Left lung (tissue), 4 donors: ENCODE measurements at regions not wholly inside any gene's neighbourhood (a gene's known extent, or its start where the extent isn't known, plus 50 kb on each side); places are given as distances from the start of the nearest gene placed in this dataset.

Experiments used
- ATAC-seq: fragments of 200-7000 bp; cut with Tn5 transposase; one replicate; pipeline ENCODE4 v1.9.1; 2020; ENCODE audit warnings: moderate library complexity
- DNase-seq, 4 donors: peaks; one replicate each; pipeline ENCODE4 v3.0.0-alpha.2; 2013 to 2020
- H3K27ac ChIP-seq, 2 donors: fragments of 200-600 bp; sonication (generic) in 1 of 2; one replicate each; pipeline versions ENCODE4 v1.5.0 to v1.8.0; 2020 to 2021
- H3K27me3 ChIP-seq, 2 donors: fragments of 200-600 bp; sonication (generic) in 1 of 2; one replicate each; pipeline versions ENCODE4 v1.5.0 to v1.8.0; 2020 to 2021
- H3K36me3 ChIP-seq, 2 donors: fragments of 200-600 bp; sonication (generic) in 1 of 2; one replicate each; pipeline versions ENCODE4 v1.5.0 to v1.8.0; 2020 to 2021
- H3K4me1 ChIP-seq, 2 donors: fragments of 200-600 bp; one replicate each; pipeline ENCODE4 v1.8.0; 2021
- H3K4me3 ChIP-seq, 2 donors: fragments of 200-600 bp; sonication (generic) in 1 of 2; one replicate each; pipeline versions ENCODE4 v1.5.0 to v1.8.0; 2020 to 2021; ENCODE audit warnings: mild to moderate bottlenecking in 1 of 2
- H3K9me3 ChIP-seq, 2 donors: fragments of 200-600 bp; sonication (generic) in 1 of 2; one replicate each; pipeline versions ENCODE4 v1.5.0 to v1.8.0; 2020 to 2021
- intact Hi-C, 2 donors: fragments of 100-400 bp; cut with DNase I; formaldehyde crosslinking; loops; one replicate each; pipeline versions ENCODE4 v1.11.2 to v1.14.2; 2022
- TF ChIP-seq, protein P1 (sequence below), 2 donors: fragments of 200-600 bp; sonication (generic) in 1 of 2; IDR thresholded peaks; one replicate each; pipeline versions ENCODE4 v1.5.0 to v1.8.0; 2021; ENCODE audit warnings: antibody characterized with exemption in 2 of 2
- donor health status: DM: no; HTN: yes; CAD: no.
- donor health status: DM: no; HTN: no; CAD: no.

DNA sequence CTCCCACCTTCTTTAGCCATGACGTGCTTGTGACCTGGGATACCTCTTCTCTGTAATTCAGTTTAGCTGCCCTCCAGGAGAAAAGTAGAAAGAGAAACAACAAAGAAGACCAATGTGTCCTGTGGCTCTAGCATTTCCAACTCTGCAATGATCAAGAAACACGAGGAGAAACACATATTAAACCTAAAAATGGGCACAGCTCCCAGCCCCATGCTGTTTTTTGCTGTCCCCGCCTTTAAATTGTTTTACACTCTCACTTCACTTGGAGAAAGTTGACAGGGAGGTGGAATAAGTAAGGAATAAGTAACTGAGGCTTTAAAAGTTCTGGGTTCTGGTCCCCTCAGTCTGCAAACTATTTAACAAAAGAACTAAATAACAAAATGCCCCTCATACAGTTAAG, 390.6 kb downstream of the TNS1 start:
- no peaks in the 10 kb centered on the region for H3K36me3 ChIP-seq
- TF ChIP-seq, protein P1, sequence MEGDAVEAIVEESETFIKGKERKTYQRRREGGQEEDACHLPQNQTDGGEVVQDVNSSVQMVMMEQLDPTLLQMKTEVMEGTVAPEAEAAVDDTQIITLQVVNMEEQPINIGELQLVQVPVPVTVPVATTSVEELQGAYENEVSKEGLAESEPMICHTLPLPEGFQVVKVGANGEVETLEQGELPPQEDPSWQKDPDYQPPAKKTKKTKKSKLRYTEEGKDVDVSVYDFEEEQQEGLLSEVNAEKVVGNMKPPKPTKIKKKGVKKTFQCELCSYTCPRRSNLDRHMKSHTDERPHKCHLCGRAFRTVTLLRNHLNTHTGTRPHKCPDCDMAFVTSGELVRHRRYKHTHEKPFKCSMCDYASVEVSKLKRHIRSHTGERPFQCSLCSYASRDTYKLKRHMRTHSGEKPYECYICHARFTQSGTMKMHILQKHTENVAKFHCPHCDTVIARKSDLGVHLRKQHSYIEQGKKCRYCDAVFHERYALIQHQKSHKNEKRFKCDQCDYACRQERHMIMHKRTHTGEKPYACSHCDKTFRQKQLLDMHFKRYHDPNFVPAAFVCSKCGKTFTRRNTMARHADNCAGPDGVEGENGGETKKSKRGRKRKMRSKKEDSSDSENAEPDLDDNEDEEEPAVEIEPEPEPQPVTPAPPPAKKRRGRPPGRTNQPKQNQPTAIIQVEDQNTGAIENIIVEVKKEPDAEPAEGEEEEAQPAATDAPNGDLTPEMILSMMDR (IDR thresholded peaks at IDR 0.05) = no peak
- H3K9me3 ChIP-seq = no peaks in the 10 kb centered on the region
- no peak overlapping the region for H3K4me3 ChIP-seq
- H3K4me1 ChIP-seq = no peaks in the 10 kb centered on the region
- DNase-seq = no peak
- H3K27ac ChIP-seq = no peak overlapping the region
- no peaks in the 10 kb centered on the region for H3K27me3 ChIP-seq
- intact Hi-C loops = no loop called here
- ATAC-seq = no peak

DNA sequence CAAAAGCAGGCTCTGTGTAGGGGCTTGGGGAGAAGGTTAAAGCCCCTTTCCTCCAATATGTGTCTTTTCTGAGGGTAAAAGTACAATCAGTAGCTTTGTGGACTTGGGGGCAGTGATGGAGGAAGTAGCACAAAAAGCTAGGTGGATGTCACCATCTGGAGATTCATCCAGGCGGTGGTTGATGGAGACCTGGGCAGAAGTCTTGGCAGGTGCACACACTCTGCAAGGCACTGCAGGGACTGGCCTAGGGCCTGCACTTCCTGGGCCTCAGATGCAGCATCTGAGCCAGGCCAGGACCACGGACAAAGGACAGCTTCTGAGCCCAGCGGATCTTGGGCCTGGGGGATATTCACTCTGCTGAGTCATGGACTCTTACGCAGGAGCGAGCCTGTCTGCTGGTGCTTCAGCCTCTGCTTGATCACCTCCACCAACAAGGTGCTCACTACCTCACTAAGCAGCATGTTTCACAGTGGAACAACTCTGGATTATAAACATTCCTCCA, 391.1 kb downstream of the TNS1 start:
- intact Hi-C loops = no loop called here
- Histone ChIP-seq H3K27me3 (no peaks in the 10 kb centered on the region), H3K27ac (no peak overlapping the region), H3K36me3 (no peaks in the 10 kb centered on the region), H3K4me3 (no peak overlapping the region), H3K9me3 (no peaks in the 10 kb centered on the region), H3K4me1 (no peaks in the 10 kb centered on the region)
- TF ChIP-seq, protein P1 (IDR thresholded peaks at IDR 0.05) = no peak
- DNase-seq (no peak), ATAC-seq (no peak)

DNA sequence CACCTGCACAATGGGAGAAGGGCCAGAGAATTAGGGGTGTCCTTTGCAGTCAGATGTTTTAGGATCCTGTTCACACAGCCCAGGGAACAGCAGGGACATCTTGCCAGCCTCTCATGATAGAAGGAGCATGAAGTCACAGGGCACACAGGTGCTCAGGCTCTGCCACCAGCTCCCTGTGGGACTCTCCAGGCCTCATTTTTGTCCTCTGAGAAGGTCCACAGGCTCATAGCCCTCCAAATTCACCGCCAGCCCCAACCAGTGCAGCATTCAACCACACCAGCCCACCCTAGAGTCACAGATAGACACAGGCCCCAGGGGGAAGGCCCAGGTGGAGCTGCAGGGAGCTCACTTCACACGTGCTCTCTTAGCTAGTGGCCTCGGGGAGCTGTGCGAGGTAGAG, 391.7 kb downstream of the TNS1 start:
- TF ChIP-seq, protein P1 (IDR thresholded peaks at IDR 0.05) = no peak
- ATAC-seq = no peak
- Histone ChIP-seq H3K27me3 (no peaks in the 10 kb centered on the region), H3K36me3 (no peaks in the 10 kb centered on the region), H3K4me1 (no peaks in the 10 kb centered on the region), H3K9me3 (no peaks in the 10 kb centered on the region), H3K4me3 (no peak overlapping the region), H3K27ac (no peak overlapping the region)
- intact Hi-C loops = no loop called here
- DNase-seq = no peak

DNA sequence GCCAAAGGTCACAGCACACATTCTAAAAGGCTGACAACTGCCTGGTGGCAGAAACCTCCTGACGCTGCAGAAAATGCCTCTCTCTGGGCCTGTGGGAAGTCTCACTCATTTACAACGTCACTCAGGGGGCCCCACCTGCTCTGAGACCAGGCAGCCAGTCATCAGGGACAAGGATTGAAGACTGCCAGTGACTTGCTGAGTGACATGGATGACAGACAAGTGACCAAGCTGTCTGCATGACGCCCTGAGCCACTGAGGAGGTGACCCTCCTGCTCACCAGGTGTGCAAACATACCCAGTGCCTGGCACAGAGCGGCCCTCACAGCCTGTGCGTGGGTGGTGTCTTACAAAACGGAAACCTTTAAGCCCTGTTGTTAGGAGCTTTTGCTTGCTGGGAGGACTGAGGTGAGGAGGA, 392.4 kb downstream of the TNS1 start:
- Histone ChIP-seq H3K4me3 (no peak overlapping the region), H3K27me3 (no peaks in the 10 kb centered on the region), H3K4me1 (no peaks in the 10 kb centered on the region), H3K9me3 (no peaks in the 10 kb centered on the region), H3K27ac (no peak overlapping the region), H3K36me3 (no peaks in the 10 kb centered on the region)
- TF ChIP-seq, protein P1 (IDR thresholded peaks at IDR 0.05) = no peak
- peak; percentile 57 for ATAC-seq
- peak in 2 of 4 donors; percentile 25 to 57 for DNase-seq
- intact Hi-C loops = no loop called here

DNA sequence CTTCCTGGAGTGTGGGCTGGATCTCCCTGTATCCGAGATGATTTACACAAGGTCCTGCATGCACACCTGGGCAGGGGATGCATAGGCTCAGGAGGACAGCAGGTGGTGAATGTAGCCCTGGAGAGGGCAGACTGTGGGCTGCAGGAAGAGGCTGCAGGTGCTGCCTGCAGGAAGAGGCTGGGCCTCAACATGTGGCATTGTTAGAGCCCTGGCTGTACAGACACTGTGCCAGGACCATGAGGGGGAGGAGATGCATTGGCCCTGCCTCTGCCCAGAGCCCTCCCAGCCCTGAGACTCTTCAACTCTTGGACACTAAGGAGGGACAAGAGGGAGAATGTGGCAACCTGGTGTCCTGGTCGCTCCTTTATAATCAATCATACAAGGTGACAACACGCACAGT, 392.8 kb downstream of the TNS1 start:
- Histone ChIP-seq H3K9me3 (no peaks in the 10 kb centered on the region), H3K27me3 (no peaks in the 10 kb centered on the region), H3K36me3 (no peaks in the 10 kb centered on the region), H3K4me1 (no peaks in the 10 kb centered on the region), H3K4me3 (no peak overlapping the region), H3K27ac (no peak overlapping the region)
- DNase-seq (no peak), ATAC-seq (no peak)
- intact Hi-C loops = no loop called here
- TF ChIP-seq, protein P1 (IDR thresholded peaks at IDR 0.05) = no peak
